ACHN (cell line): ENCODE measurements at regions not wholly inside any gene's neighbourhood (a gene's known extent, or its start where the extent isn't known, plus 50 kb on each side); places are given as distances from the start of the nearest gene placed in this dataset.

Source experiments
- DNase-seq: peaks from one replicate; pipeline ENCODE4 v3.0.0-alpha.2; 2015
- in situ Hi-C: cut with HindIII; loops from 2 replicates; pipeline ENCODE4 v1.10.0; 2017; ENCODE audit warnings: low sequenced_read_pairs, low pct_ligation_motif_present, low pct_unique_long_range_greater_than_20kb

DNA sequence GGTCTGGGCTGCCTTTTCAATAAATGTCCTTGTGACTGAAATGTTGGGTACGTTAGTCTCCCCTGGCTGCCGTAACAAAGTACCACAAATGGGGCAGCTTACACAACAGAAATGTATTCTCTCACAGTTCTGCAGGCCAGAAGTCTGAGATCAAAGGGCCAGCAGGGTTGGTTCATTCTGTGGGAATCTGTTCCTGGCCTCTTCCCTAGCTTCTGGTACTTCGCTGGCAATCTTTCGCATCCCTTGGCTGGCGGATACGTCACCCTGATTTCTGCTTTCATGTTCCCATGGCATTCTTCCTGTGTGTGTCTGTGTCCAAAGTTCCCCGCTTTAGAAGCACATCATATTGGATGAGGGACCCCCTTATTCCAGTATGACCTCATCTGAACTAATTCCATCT lies 95.8 kb upstream of the NCOR2 start:
- no peak for DNase-seq
- in situ Hi-C loops = no loop called here

DNA sequence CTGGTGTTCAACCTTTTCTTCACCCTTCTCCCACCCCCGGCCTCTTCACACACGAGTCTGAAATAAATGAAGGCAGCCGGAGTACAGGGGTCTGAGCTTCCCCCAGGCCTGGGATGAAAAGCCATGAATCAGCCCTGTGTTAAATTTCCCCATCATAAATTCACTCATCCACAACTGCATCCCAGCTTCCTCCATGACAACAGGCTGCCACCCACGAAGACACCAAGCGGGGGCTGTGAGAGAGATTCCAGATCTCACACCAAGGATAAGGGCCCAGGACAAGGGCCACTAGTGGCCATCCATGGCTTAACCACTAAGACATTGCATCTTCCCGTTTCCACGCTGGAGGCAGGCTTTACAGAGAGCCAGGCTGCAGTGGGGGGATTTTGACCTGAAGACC lies 93.9 kb upstream of the NCOR2 start:
- DNase-seq = peak; percentile 20
- in situ Hi-C loops = no loop called here

DNA sequence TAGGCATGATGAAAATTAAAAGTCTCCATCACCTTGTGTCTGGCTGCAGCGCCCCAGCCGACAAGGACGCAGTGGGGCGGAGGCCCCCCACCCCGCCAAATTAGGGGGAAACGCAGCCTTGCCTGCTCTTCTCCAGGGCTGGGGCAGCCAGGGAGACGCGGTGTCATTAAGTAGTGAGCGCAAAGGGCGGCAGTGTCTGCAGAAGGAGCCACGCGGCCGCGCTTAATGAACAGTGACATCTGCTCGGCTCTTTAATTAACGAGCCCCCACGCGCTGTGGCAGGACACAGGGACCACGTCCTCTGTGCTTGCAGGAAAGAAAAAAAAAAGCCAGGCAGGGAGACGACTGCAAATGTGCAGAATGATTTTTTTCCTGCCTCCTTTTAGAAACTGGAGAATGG lies 93.4 kb upstream of the NCOR2 start:
- in situ Hi-C loops = no loop called here
- no peak for DNase-seq

DNA sequence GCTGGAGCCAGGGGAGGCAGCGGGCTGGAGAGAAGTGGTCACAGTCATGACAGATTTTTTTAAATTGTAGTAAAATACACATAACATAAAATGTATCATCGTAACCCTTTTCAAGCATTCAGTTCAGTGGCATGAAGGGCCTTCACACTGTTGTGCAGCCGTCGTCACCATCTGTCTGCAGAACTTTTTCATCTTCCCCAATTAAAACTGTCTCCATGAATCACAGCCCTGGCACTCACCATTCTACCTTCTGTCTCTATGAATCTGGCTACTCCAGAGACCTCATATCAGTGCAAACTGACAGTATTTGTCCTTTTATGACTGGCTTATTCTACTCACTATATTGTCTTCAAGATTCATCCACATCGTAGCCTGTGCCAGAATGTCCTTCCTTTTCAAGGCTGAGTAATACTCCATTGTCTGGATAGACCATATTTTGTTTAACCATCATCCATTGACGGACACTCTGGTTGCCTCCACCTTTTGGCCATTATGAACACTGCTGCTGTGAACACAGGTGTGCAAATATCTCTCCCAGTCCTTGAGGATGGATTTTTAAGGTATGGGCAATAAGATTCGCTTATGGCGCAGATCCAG lies 91.5 kb upstream of the NCOR2 start:
- DNase-seq = no peak
- in situ Hi-C loops = no loop called here

DNA sequence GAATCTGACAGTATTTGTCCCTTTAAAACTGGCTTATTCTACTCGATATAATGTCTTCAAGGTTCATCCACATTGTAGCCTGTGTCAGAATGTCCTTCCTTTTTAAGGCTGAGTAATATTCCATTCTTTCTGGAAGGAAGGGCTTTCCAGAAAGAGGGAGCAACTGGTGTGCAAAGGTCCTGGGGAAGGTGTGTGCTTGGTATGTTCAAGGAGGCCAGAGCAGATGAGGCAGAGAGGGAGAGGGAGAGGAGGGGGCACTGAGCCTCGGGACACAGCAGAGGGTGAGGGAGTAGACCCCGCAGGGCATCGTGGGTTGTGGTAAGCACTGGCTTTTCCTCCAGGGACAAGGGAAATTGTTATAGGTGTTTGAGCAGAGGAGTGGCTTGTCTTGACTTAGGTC lies 90.9 kb upstream of the NCOR2 start:
- in situ Hi-C loops = no loop called here
- DNase-seq = no peak

DNA sequence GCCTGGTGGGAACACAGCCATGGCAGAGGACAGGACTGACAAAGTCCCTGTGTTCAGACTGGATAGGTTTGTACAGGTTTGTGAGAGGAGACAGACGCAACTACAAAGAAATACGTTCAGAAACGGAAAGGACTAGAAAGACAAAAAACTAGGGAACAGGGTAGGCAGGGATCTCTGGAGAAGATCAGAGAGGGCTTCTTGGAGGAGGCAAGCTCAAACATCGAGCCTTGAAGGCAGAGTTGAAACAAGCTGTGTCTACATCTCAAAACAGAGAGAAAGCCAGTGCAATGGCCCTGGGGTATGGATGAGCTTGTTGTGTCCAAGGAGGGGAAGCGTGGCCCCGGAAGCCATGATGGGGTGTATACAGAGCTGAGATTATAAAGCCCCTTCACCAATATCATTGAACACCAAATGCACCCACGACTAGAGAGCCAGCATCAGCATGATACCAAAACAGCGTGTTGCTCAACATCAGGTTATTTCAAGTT lies 89.6 kb upstream of the NCOR2 start:
- no peak for DNase-seq
- in situ Hi-C loops = no loop called here

DNA sequence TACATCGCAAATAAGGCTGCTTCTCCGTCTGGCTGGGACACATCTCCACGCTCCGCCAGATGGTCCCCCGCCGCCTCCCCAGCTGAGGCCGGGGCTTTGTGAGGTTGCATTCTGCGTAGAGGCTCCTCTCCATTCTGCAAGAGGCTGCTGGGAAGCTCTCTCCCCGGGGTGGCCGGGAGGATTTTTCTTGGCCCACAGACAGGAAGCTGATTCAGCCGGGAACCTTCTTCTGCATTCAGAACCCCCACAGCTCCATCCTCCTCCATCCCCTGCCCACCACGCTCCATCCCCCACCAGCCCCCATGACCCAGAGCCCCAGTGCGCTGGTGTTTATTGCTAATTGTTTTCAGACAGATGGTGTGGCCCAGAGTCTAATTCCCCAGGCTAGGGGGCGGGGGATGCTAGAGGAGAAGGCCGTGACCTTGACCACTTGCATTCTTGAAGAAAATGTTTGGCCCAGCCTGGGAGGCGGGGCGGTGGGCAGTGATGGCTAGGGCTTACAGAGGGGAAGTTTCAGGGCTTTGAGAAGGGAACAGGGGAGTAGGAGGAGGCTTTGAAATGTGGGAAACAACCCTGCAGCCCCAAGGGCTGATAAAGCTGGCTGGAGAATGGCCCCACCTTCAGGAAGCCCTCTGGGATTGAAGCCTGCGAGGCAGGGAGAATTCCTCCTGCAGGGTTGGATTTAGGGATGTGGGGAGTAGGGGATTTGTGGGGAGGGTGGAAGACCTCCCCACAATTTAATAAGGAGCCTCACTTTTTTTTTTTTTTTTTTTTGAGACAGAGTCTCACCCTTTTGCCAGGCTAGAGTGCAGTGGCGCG lies 88.5 kb upstream of the NCOR2 start:
- DNase-seq = peak; percentile 36
- in situ Hi-C loops = no loop called here

DNA sequence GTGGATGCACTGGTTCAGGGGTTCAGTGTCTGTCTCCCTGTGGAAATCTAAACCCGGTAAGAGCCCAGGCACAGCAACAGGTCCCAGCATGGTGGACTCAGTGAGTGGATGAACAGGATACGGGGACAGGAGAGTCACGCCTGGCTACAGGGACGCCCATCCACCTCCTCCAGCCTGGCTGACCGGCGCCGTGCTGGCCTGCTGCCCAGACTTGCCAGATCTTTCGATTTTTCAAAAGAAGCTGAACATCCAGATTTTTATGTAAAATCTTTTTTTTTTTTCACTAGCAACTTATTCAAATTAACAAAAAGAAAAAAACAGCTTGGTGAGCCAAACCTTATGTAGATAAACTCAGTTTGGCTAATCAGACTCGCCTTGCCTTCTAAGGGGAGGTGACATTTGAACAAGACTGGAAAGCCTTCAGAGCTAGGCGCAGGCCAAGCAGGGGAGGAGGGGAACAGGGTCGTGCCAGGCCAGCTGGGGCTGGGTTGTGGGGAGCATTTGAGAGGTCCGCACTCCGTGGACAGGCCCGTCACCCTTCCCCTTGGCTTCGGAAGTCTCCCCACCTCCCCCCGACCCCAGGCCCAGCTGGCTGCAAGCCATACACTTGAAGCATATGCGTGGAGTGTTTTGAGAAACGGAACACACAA lies 87.8 kb upstream of the NCOR2 start:
- in situ Hi-C loops = no loop called here
- no peak for DNase-seq

DNA sequence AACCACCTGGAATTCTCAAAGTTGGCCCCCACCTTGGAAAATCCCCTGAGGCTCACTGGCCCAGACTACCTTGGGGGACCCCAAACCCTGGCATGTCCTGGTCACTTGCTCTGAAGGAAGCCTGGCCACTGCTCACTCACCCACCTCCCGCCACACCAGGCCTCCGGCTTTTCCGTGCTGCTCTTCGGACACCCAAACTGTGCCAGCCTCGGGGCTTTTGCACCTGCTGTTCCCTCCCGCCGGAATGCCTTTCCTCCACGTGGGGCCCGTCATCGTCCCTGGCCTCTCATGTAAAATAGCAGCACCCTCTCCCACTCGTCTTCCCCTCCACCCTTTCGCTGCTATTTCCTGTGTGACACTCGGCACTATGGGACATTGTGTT lies 87.2 kb upstream of the NCOR2 start:
- in situ Hi-C loops = no loop called here
- DNase-seq = no peak

DNA sequence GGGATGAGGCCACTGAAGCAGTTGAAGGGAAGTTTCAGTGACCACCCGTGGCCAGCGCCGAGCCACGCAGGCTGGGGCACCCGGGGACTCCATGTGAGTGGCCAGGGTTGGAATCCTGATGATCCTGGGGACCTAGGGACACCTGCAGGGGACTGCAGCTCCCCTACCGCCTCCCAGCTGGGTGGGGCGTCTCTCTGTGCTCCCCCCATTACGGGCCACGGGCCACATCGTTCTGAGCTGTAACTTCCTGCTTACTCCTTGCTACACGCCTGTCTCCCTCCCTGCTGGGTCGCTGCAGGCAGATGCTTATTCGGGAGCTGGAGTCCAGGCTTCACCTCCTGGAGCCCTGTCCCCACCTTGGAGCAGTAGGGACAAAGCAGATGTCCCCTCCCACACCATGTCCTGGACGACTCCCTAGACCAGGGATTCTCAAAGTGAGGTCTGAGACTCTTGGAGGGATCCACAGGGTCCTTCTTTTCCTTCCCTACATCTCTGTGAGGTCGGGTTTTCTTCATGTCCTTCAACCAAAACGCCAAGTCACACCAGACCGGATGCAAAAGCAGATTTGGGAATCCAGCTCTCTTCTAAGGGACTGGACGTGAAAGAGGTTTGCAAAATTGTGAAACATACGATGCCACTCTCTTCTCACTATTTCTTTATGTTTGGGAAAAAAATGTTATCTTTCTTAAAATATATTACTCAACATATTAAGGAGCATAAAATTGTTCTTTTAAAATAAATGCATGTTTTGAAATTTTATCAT lies 85.9 kb upstream of the NCOR2 start:
- no peak for DNase-seq
- in situ Hi-C loops = no loop called here

DNA sequence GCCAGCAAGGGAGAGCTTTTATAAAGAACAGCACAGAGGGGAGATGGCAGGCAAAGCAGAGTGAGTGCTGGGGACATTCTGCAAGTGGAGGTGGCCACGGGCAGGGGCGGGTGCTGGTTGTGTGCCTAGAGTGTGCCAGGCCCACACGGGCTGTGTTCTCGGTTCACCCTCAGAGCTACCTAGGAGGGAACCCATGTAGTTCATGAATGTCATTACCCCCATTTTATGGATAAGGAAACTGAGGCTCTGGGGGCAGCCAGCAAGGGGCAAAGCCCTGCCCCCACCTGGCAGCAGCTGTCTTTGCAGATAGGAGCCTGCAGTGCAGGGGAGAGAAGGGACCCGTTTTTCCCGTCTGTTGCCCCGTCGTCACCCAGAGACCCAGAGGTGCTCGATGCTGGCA lies 85.2 kb upstream of the NCOR2 start:
- in situ Hi-C loops = no loop called here
- no peak for DNase-seq

DNA sequence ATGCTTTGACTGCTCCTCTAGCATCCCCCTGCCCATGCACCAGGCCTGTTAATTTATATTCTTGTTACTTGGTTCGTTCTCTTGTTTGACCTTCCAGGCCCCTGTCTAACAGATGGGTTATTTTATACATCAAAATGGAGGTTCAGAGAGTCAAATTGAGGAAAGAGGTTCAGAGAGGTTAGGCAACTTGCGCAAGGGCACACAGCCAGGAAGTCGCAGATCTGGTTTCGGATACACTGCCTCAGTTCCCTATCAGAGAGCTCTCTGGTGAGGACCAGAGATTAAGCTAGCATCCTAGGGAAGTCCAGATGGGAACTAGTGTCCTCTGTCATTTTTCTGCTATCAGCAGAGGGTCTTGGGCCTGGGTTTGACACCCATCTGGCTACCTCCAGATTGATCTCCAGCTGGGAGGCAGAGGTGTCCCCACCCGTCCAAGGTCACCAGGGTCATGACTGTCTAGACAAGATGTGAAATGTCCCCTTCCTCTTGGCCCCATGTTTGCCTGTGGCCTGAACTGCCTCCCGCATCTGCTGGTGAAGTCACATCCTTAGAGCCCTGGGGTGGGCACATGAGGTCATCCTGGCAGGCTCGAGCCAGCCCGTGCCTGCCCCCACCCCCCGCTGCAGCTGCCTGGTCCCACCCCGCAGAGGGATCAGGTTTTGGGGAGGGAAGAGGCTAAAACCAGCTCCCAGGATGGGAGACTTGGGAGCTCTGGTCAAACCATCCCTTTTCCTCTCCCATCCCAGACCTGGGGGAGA lies 84.3 kb upstream of the NCOR2 start:
- in situ Hi-C loops = no loop called here

DNA sequence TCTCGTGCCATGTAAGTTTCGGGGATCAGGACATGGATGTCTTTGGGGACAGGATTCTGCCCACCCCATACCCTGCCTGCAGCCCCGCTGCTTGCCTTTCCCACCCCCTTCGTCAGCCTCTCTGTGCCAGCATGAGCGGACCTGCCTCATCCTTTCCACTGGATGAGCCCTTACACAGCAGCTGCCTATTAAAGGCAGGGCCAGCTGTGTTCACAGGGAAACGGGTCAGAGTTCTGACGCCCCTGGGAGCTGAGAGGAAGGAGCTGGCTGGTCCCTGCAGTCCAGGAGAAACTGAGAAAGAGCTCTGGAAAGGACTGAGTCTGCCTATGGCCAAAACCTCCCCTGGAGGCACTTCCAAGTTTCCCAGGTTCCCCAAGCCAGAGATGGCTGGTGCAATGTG lies 83.5 kb upstream of the NCOR2 start:
- DNase-seq = no peak
- in situ Hi-C loops = no loop called here

More for the DNA sequence above, 84.3 kb upstream of the NCOR2 start:
- DNase-seq = no peak

DNA sequence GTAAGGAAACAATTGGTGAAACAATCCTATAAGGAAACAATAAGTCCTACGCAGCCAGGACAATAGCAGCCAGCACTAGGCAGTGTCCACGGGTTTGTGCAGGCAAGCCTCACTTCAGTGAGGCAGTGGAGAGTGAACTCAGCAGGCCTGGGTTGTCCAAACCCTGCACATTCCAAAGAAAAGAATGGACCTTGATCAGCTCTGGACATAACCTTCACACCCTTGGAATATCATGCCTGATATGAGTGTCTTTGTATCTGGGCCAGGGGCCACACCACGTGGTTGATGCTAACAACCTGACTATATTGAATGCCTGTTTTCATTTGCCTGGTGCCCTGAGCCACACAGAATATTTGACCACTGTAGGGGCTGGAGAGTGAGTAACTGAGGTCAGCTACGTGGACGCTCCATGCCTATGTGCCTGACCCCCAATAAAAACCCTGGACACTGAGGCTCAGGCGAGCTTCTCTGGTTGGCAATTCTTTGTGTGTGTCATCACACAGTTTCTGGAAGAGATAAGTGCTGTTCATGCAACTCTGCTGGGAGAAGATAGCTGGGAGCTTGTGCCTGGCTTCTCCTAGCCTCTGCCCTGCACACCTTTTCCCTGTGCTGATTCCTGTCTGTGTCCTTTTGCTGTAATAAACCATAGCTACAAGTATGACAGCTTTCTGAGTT lies 81.4 kb upstream of the NCOR2 start:
- in situ Hi-C loops = no loop called here
- DNase-seq = no peak

DNA sequence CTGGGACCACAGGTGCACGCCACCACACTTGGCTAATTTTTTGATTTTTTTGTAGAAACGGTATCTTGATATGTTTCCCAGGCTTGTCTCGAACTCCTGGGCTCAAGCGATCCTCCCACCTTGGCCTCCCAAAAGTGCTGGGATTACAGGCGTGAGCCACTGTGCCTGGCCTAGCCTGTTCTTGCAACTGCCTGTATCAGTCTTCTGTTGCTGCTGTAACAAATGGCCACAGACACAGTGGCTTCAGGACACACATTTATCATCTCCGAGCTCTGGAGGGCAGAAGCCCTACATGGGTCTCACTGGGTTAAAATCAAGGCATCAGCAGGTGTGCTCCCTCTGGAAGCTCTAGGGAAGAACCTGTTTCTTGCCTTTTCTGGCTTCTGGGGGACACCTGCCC lies 79.9 kb upstream of the NCOR2 start:
- in situ Hi-C loops = no loop called here
- no peak for DNase-seq

DNA sequence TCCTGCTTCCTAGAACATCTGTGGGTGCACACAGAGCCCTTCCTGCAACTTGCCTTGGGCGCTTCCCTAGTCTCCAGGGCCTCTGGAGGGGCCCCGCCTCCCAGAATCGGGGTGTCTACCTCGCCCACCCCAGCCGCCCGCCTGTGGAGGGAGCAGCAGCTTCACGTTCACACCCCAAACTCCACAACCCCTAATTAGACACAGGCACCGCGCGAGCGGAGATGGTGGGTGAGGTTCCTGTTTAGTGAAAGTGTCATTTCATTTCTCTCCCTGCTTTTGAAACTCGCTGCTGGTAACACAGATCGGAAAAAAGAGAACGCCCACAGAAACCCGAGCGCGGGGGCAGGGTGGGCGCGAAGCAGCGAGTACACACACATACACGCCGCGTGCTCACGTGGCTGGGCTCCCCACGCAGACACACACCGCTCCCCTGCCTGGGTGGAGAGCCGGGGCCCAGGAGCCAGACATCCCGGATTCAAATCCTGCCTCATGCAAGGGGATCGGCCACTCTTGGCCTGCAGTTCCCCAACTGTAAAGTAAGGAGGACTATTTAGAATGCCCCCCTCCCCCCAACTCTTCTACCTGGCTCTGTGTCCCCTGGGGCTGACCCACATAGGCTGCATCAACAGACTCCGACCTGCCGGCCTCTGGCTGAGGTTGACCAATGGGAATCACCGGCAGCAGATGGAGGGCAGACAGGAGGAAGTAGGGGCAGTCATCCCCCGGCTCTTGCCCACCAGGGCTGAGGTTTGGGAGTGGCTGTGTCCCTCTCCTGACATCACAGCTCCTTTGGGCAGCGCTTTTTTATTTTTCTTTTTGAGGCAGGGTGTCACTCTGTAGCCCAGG lies 79.2 kb upstream of the NCOR2 start:
- in situ Hi-C loops = no loop called here
- DNase-seq = no peak

DNA sequence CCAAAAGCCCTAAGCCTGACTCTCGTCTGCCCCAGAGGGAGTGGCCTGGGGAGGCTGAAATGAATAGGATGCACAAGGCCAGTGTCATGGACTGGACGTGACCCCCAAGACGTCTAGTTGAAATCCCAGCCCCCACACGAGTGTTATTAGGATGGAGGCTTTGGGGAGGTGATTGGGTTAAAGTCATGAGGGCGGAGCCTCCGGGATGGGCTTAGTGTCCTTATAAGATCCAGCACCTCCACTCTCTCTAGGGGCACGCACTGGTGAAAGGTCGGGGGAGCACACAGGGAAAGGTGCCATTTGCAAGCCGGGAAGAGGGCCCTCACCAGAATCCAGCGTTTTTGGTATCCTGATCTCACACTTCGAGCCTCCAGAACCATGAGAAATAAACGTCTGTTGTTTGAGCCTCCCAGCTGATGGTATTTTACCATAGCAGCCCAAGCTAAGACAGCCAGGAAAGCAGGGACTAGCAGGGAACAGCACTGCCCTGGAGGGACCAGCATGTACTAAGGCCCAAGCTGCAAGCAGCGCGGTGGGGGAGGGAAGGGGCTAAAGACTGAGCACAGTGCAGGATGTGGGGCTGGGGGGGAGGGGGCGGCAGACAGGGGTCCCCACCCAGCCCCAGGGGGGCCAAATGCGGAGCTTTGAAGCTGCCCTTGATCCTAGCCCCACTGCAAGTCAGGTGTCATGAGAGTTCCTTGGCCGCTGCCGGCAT lies 78.3 kb upstream of the NCOR2 start:
- in situ Hi-C loops = no loop called here
- no peak for DNase-seq
